Mucosa of descending colon (tissue), 3 donors: ENCODE measurements at regions not wholly inside any gene's neighbourhood (a gene's known extent, or its start where the extent isn't known, plus 50 kb on each side); places are given as distances from the start of the nearest gene placed in this dataset.

Source experiments
- ATAC-seq: fragments of 200-7000 bp; cut with Tn5 transposase; one replicate; pipeline ENCODE4 v1.9.1; 2020; ENCODE audit warnings: mild to moderate bottlenecking, moderate library complexity
- DNase-seq, 3 donors: peaks; one replicate each; pipeline ENCODE4 v3.0.0-alpha.2; 2020
- H3K36me3 ChIP-seq: fragments of 200-600 bp; one replicate; pipeline ENCODE4 v1.8.0; 2021; ENCODE audit warnings: low read depth, mild to moderate bottlenecking
- H3K4me1 ChIP-seq: fragments of 200-600 bp; one replicate; pipeline ENCODE4 v1.8.0; 2021; ENCODE audit warnings: low read depth, mild to moderate bottlenecking
- H3K4me3 ChIP-seq: fragments of 200-600 bp; one replicate; pipeline ENCODE4 v1.8.0; 2021; ENCODE audit warnings: mild to moderate bottlenecking
- H3K9me3 ChIP-seq: fragments of 200-600 bp; one replicate; pipeline ENCODE4 v1.8.0; 2021; ENCODE audit warnings: mild to moderate bottlenecking
- CTCF ChIP-seq: fragments of 200-600 bp; IDR thresholded peaks from one replicate; pipeline ENCODE4 v1.8.0; 2022; ENCODE audit warnings: antibody characterized with exemption, mild to moderate bottlenecking
- intact Hi-C, 2 donors: fragments of 100-400 bp; cut with DNase I in 1 of 2; cut with micrococcal nuclease in 1 of 2; formaldehyde crosslinking; loops; one replicate each; pipeline versions ENCODE4 v1.11.0 to v1.11.1; 2022; cut with DNase I, micrococcal nuclease
- donor health status: DM: no; HTN: no; CAD: no; lungs with moderate emphysema.
- donor health status: DM: no; HTN: no; CAD: no.
- donor health status: DM: no; HTN: yes; CAD: no.

- intact Hi-C loops, result no loop called here
- H3K9me3 ChIP-seq, result no peaks in the 10 kb centered on the region
- peaks cover 5% of the 10 kb centered on the region for H3K4me1 ChIP-seq
- no peaks in the 10 kb centered on the region for H3K36me3 ChIP-seq
- DNase-seq (peak in 1 of 3 donors; percentile 15), ATAC-seq (no peak)
- TF ChIP-seq CTCF, result no peak
- no peak overlapping the region for H3K4me3 ChIP-seq
Observed at GRCh38 chr9:129262261-129262660, 84.2 kb upstream of the IER5L start.

GRCh38 chr9:129259375-129259774 lies 81.3 kb upstream of the IER5L start:
- H3K9me3 ChIP-seq, result no peaks in the 10 kb centered on the region
- H3K36me3 ChIP-seq, result no peaks in the 10 kb centered on the region
- DNase-seq (peak in 1 of 3 donors; percentile 3), ATAC-seq (no peak)
- H3K4me3 ChIP-seq, result no peak overlapping the region
- intact Hi-C loops, result loop anchor here in 1 of 2 donors (10.0 kb wide), 1 partner anchor 125 kb away; no protein-coding TSS in a partner anchor
- peaks cover 5% of the 10 kb centered on the region for H3K4me1 ChIP-seq
- no peak for TF ChIP-seq CTCF

- no peak for TF ChIP-seq CTCF
- peaks cover 5% of the 10 kb centered on the region for H3K4me1 ChIP-seq
- intact Hi-C loops, result loop anchor here in 1 of 2 donors (10.0 kb wide), 1 partner anchor 124 kb away; no protein-coding TSS in a partner anchor
- no peak overlapping the region for H3K4me3 ChIP-seq
- no peaks in the 10 kb centered on the region for H3K9me3 ChIP-seq
- H3K36me3 ChIP-seq, result no peaks in the 10 kb centered on the region
- DNase-seq, result peak in 1 of 3 donors; percentile 44
- no peak for ATAC-seq
Observed at GRCh38 chr9:129258823-129259301, 80.8 kb upstream of the IER5L start.

- Histone ChIP-seq H3K4me1 (peaks cover 5% of the 10 kb centered on the region), H3K4me3 (no peak overlapping the region), H3K36me3 (no peaks in the 10 kb centered on the region), H3K9me3 (no peaks in the 10 kb centered on the region)
- intact Hi-C loops, result loop anchor here in 1 of 2 donors (10.0 kb wide), 1 partner anchor 123 kb away; no protein-coding TSS in a partner anchor
- DNase-seq, result peak; percentile 76 to 91 (median 86)
- no peak for TF ChIP-seq CTCF
- peak; percentile 93 for ATAC-seq
Observed at GRCh38 chr9:129258124-129258822, 80.2 kb upstream of the IER5L start.

GRCh38 chr9:129256959-129257713 lies 79.1 kb upstream of the IER5L start:
- no peak overlapping the region for H3K4me3 ChIP-seq
- no peaks in the 10 kb centered on the region for H3K9me3 ChIP-seq
- H3K4me1 ChIP-seq, result peaks cover 5% of the 10 kb centered on the region
- no peaks in the 10 kb centered on the region for H3K36me3 ChIP-seq
- intact Hi-C loops, result loop anchor here in 1 of 2 donors (10.0 kb wide), 1 partner anchor 122 kb away; no protein-coding TSS in a partner anchor
- no peak for TF ChIP-seq CTCF
- ATAC-seq (no peak), DNase-seq (peak in 1 of 3 donors; percentile 16)
